HUDEP-2 (cell line): ENCODE measurements at regions not wholly inside any gene's neighbourhood (a gene's known extent, or its start where the extent isn't known, plus 50 kb on each side); places are given as distances from the start of the nearest gene placed in this dataset.
"Not testable (repeated sequence)": the region's sequence is repeated elsewhere in the genome, so short reads cannot be mapped to it uniquely, and the experiment has no call there.

Source experiments
- DNase-seq, 76 experiments: peaks; one replicate each; lab custom pipeline; 2025; ENCODE audit not compliant: unreplicated experiment in 76 of 76; lab: John Stamatoyannopoulos, UW

GRCh38 chr2:142827170-142827569 is 50.3 kb upstream of the KYNU start:
- no peak for DNase-seq

- DNase-seq: no peak
Observed at GRCh38 chr2:142825861-142826260, 51.6 kb upstream of the KYNU start.

DNA sequence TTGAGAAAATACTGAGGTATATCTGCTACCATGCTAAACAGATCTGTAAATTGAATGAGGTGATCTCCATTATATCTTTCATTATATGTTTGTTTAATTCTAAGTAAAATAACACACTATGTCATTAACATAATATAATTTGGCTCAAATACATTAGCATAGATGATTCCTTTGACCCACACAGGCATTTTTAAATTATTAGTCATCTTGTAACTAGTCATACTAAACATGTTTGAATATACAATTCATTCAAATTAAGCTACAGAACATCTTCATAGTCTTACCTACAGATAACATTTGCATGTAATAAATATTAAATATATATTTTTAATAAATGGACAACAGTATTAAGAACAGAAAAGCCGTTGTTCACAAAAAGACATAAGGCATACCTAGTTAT is 52.7 kb upstream of the KYNU start:
- DNase-seq: no peak

DNA sequence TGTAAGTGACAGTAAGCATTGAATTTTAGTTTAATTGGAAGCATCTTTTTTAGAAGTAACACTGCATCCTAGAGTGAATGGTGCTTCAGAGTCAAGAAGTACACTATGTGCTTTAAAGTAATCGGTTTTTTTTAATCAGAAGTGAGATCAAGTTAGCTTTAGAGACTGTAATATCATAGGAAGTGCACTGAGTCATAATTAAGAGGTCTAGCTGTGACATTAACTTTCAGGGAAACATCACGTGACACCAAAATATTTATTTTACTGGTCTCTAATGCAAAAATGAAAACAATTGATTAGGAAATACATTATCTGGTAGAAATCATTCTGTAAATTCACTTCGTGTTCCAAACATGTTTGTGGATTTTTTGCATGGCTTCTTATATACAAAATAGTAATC is 55.3 kb upstream of the KYNU start:
- no peak for DNase-seq

- DNase-seq: no peak
Observed at GRCh38 chr2:142819411-142819810, 58.1 kb upstream of the KYNU start.

DNA sequence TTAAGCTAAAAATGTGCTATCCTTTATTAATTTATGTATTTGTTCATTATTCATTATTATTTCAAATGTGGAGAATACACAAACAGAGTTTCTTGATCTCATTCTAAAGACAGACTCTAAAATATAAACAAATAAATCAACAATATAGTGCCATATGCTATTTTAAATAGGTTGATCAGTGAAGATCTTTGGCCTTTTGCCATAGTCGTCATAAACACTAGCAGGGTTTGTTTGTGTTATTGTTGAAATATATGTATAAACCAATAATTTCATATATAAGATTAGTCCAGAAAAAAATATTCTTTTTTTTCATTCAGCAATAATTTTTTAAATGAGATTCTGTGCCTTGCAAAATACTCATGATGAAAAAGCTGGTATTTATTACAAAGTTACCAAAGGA is 62.1 kb upstream of the KYNU start:
- no peak for DNase-seq

DNA sequence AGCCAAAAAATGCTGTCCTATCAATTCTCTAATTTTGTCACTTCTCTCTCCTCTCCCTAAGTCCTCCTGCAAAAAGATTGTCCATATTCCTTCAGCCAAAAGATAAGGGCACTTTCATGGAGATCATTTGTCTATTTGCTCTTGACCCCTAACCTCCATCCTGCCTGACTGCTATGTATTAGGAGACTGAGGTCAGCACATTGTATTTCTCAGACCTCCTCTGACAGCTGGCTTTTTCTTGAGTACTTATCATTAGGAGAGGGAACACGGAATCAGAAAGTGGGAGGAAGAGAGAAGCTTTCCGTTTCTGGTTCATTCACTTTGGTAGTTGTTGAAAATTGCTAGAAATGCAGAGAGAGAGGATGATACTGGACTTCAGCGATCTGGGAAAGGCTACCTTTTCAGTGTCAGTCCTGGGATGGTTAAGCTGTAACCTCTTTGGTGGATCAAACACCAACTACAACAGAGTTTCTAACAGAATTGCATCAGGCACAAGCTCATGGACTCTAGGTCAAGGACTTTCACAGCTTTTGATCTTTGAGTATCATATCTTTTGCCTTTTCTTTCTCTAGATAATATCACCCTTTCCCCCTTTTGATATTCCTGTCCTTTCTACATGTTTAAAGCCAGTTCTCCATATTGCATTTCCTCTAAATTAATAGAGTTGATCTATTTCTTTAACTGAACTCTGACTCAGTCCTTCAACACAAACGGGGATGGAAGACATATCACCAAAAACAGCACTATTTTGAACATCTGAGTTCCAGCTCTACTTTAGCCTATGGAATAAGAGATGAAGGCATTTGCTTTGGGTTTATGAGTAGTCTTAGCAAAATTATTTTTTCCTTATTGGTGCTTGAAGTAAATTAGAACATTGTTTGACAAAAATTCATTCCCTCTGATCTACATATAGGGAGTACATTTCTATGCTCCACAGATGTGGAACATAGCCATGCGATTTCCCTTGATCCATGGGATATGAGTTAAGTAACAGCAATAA is 63.3 kb upstream of the KYNU start:
- no peak for DNase-seq

- DNase-seq: not testable (repeated sequence)
Observed at GRCh38 chr2:142811644-142812043, 65.8 kb upstream of the KYNU start.

GRCh38 chr2:142805244-142805643 is 72.2 kb upstream of the KYNU start:
- no peak for DNase-seq

GRCh38 chr2:142803158-142803557 is 74.3 kb upstream of the KYNU start:
- DNase-seq: no peak

DNA sequence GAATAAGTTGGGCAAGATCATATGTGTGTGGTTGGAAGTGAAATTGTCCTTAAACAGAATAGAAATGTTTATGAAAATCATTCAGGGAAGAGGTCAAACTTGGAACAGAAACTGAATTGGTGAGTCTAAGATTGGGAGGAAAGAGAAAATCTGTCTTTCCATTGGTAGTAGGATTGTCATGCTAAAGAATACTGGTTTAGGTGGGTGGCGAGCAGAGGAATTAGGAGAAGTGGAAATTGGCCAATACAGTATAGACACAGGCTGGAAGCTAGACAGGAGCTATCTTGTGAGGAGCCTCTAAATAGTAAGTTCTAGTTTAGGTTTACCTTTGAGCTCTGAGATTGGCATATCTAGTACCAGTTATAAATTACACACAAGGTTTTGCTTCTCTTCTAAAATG is 80.9 kb upstream of the KYNU start:
- DNase-seq: no peak

- no peak for DNase-seq
Observed at GRCh38 chr2:142796161-142796560, 81.3 kb upstream of the KYNU start.

DNA sequence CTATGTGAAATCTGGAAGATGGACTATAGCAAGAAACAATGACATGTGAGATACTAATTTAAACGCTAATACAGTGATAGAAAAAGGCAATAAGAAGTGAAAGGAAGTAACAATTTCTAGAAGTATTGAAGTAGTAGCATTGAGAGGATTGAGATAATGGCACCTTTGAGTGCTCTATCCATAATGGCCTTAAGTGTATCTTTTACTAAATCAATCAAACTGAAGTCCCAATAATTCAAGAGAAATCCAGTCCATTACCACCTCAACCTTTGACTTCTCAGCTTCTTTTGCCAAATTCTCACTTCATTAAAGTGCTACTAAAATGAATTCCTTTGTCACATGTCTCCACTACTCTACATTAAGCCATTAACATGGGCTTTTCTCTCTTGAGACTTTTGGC is 82.6 kb upstream of the KYNU start:
- no peak for DNase-seq

DNA sequence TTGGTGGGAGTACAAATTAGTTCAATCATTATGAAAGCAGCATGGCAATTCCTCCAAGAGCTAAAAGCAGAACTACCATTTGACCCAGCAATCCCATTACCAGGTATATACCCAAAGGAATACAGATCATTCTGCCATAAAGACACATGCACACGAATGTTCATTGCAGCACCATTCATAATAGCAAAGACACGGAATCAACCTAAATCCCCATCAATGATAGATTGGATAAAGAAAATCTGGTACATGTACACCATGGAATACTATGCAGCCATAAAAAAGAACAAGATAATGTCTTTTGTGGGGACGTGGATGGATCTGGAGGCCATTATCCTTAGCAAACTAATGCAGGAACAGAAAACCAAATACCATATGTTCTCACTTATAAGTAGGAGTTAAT is 85.1 kb upstream of the KYNU start:
- not testable (repeated sequence) for DNase-seq

- DNase-seq: no peak
Observed at GRCh38 chr2:142791335-142791734, 86.1 kb upstream of the KYNU start.

- no peak for DNase-seq
Observed at GRCh38 chr2:142786918-142787702, 90.4 kb upstream of the KYNU start.

- DNase-seq: no peak
Observed at GRCh38 chr2:142782942-142783443, 94.5 kb upstream of the KYNU start.

DNA sequence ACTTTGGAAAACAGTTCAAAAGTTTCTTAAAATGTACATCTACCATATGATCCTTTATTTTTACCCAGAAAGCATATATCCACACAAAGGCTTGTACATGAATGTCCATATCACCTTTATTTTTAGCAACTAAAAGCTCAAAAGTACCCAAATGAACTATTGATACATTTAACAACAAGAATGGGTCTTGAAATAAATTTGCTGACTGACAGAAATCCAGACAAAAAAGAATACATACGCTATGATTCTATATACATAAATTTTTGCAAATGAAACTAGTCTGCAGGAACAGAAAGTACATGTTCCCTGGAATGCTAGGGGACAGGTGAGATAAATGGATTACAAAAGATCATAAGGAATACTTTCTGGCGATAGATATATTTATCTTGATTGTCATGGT is 96.3 kb upstream of the KYNU start:
- DNase-seq: no peak

- no peak for DNase-seq
Observed at GRCh38 chr2:142778289-142778688, 99.2 kb upstream of the KYNU start.

DNA sequence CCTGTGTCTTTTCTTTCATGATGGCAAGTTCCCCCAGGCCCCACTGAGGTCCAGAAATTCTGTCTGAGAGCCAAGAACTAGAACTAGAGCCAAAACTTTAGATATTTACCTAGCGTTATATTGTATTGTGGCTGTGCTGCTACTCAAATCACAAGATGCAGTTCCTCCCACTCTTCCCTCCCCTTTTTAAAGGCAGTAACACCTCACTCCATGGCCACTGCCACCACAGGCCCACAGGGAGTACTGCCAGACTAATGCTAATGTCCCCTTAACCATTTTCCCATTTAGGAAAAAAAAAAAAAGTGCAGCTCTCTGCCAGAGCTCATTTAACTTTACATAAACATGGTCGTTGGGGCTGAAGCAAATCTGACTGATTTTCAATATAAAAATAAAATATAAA is 99.7 kb upstream of the KYNU start:
- DNase-seq: no peak

- DNase-seq: no peak
Observed at GRCh38 chr2:142769761-142770160, 107.7 kb upstream of the KYNU start.

GRCh38 chr2:142767847-142768246 is 109.6 kb upstream of the KYNU start:
- no peak for DNase-seq
